ENCODE measurements at regions not wholly inside any gene's neighbourhood (a gene's known extent, or its start where the extent isn't known, plus 50 kb on each side); places are given as distances from the start of the nearest gene placed in this dataset.

DNA sequence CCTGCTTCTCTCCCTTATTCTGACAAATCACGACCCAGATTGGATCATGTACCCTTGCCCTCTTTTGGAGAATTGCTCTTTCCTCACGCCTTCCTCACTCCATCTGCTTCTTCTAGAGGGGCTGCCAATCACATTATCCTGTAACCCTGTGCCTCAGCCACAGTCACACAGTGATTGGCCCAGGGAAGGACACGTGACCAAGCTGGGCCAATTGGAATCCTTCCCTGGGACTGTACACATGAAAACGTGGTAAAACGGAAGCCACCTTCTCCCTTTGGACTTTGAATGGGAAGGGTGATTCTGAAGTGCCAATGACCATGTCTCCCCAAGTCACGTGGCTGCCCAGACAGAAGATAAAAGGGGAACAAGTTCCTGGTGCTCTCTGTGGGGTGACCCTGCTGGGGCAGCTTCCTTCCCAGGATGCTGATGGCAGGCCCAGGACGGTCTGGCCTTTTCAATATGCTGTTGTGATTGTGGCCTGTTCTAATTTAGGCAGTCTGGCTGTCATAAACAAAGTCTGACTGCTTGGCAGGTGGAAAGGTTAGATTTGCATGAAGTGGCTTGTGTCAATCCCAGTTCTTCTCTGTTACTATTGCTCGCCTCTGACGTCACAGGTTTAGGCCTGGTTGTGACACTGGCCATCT is 92.9 kb downstream of the UBIAD1 start:
- no peak overlapping the region for H3K4me3 Mint-ChIP-seq
- no peaks in the 10 kb centered on the region; the same call in 1 of the 2 replicates for H3K36me3 Mint-ChIP-seq (ENCODE audit: low read depth)
- TF ChIP-seq, protein P1, sequence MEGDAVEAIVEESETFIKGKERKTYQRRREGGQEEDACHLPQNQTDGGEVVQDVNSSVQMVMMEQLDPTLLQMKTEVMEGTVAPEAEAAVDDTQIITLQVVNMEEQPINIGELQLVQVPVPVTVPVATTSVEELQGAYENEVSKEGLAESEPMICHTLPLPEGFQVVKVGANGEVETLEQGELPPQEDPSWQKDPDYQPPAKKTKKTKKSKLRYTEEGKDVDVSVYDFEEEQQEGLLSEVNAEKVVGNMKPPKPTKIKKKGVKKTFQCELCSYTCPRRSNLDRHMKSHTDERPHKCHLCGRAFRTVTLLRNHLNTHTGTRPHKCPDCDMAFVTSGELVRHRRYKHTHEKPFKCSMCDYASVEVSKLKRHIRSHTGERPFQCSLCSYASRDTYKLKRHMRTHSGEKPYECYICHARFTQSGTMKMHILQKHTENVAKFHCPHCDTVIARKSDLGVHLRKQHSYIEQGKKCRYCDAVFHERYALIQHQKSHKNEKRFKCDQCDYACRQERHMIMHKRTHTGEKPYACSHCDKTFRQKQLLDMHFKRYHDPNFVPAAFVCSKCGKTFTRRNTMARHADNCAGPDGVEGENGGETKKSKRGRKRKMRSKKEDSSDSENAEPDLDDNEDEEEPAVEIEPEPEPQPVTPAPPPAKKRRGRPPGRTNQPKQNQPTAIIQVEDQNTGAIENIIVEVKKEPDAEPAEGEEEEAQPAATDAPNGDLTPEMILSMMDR (IDR thresholded peaks at IDR 0.05), result no peak
- no peak for DNase-seq
- H3K27ac Mint-ChIP-seq, result no peak overlapping the region
- H3K27me3 Mint-ChIP-seq (ENCODE audit: insufficient read depth), result peaks cover 11% of the 10 kb centered on the region
- no peaks in the 10 kb centered on the region; the same call in 1 of the 2 replicates for H3K4me1 Mint-ChIP-seq (ENCODE audit: low read depth)
- no peaks in the 10 kb centered on the region for H3K9me3 Mint-ChIP-seq

DNA sequence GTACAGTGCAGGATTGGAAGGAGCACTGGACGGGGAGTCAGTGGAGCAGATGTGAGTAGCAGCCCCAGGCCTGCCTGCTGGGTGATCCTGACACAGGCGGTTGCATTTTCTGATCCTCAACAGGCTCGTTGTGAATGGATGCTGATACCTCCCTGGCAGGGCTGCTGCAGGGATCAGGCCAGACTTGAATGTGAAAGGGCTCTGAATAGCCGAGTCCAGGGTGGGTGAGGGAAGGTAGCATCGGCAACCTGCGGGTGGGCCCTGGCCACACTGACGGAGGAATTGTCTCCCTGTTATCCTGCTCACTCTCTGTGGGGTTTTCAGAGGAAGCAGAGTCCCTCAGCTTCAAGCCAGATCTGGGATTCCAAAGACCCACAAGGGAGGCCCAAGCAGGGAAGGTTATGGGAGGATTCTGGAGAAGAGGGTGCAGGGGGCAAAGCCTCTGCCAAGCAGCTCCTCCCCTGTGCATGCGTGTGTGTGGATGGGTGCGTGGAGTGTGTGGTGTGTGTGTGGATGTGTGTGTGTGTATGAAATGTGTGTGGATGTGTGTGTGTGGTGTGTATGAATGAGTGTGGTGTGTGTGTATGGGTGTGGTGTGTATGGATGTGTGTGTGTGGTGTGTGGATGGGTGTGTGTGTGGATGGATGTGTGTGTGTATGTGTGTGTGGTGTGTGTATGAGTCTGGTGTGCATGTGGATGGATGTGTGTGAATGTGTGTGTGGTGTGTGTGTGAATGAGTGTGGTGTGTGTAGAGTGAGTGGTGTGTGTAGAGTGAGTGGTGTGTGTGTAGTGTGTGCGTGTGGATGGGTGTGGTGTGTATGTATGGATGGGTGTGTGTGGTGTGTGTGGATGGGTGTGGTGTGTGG is 100.3 kb downstream of the UBIAD1 start:
- no peak overlapping the region for H3K27ac Mint-ChIP-seq
- no peak overlapping the region for H3K4me3 Mint-ChIP-seq

DNA sequence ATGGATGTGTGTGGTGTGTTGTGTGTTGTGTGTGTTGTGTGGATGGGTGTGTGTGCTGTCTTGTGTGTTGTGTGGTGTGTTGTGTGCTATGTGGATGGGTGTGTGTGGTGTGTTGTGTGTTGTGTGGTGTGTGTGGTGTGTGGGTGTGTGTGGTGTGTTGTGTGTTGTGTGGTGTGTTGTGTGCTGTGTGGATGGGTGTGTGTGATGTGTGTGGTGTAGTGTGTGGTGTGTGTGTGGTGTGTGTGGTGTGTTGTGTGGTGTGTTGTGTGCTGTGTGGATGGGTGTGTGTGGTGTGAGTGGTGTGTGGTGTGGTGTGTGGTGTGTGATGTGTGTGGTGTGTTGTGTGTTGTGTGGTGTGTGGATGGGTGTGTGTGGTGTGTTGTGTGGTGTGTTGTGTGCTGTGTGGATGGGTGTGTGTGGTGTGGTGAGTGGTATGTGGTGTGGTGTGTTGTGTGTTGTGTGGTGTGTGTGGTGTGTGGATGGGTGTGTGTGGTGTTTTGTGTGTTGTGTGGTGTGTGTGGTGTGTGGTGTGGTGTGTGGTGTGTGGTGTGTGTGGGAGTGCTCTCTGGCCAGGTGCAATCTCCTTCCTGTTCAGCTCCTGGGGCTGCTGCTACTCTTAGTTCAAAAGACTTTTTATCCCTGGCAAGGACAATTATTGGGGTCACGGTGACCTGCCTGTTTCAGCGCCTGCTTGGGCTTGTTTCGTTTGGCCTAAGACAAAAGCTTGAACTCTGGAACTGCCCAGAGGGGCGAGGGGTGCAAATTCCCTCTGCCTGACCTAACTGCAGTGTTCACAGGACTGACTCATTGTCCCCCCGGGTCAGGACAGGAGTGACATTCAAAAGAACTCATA is 101.1 kb downstream of the UBIAD1 start:
- TF ChIP-seq, protein P1 (IDR thresholded peaks at IDR 0.05), result no peak
- DNase-seq, result no peak
- no peaks in the 10 kb centered on the region for H3K36me3 Mint-ChIP-seq (ENCODE audit: low read depth)
- H3K27me3 Mint-ChIP-seq (ENCODE audit: insufficient read depth), result peaks cover 10% of the 10 kb centered on the region
- H3K4me3 Mint-ChIP-seq, result no peak overlapping the region
- H3K9me3 Mint-ChIP-seq, result no peaks in the 10 kb centered on the region
- H3K27ac Mint-ChIP-seq, result no peak overlapping the region
- no peaks in the 10 kb centered on the region for H3K4me1 Mint-ChIP-seq (ENCODE audit: low read depth)

More for the DNA sequence above, 100.3 kb downstream of the UBIAD1 start:
- Mint-ChIP-seq H3K36me3 (ENCODE audit: low read depth) (no peaks in the 10 kb centered on the region), H3K27me3 (ENCODE audit: insufficient read depth) (peaks cover 9% of the 10 kb centered on the region), H3K9me3 (no peaks in the 10 kb centered on the region), H3K4me1 (ENCODE audit: low read depth) (no peaks in the 10 kb centered on the region)
- DNase-seq, result no peak
- TF ChIP-seq, protein P1 (IDR thresholded peaks at IDR 0.05), result no peak

DNA sequence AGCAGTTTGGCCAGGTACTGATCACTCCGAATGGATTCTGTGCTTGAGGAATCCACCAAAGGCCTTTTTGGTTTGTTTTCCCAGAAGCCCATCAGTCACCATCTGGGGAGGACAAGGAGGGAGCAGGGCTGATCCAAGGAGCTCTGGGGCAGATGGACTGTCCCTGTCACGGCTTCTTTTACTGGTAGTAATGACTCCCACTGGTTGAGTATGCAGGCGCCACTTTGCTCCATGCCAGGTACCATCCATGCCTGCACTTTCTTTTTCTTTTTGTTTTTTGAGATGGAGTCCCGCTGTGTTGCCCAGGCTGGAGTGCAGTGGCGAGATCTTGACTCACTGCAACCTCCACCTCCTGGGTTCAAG is 101.7 kb downstream of the UBIAD1 start:
- DNase-seq, result no peak
- TF ChIP-seq, protein P1 (IDR thresholded peaks at IDR 0.05), result no peak
- Mint-ChIP-seq H3K36me3 (ENCODE audit: low read depth) (no peaks in the 10 kb centered on the region), H3K4me3 (no peak overlapping the region), H3K27me3 (ENCODE audit: insufficient read depth) (peaks cover 10% of the 10 kb centered on the region), H3K4me1 (ENCODE audit: low read depth) (no peaks in the 10 kb centered on the region), H3K9me3 (no peaks in the 10 kb centered on the region), H3K27ac (no peak overlapping the region)

DNA sequence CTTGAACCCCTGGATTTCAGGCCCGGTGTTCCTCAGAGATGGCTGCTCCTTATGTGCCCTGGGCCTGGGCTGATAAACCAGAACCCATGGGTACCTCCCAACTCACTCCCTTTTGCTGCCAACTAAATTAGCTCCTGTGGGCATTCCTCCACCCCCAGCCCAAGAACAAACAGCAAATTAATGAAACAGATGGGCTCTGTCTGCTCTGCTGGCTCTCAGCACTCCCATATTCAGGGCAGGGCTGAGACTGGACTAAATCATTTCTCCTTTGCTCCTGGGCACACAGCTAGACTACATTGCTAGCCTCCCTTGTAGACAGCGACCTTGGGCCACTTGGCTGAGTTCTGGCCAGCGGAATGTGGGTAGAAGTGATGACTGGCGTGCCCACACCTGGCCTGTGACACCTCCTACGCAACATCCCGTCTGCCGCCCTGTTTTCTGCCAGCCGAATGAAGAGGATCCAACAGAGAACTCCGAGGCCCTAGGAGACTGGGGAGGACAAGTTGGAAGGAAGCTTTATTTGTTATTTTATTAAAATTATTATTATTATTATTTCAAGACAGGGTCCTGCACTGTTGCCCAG is 101.9 kb upstream of the DISP3 start:
- DNase-seq, result no peak
- TF ChIP-seq, protein P1 (IDR thresholded peaks at IDR 0.05), result no peak
- Mint-ChIP-seq H3K9me3 (no peaks in the 10 kb centered on the region), H3K27me3 (ENCODE audit: insufficient read depth) (peaks cover 21% of the 10 kb centered on the region), H3K4me3 (no peak overlapping the region), H3K4me1 (ENCODE audit: low read depth) (no peaks in the 10 kb centered on the region), H3K36me3 (ENCODE audit: low read depth) (no peaks in the 10 kb centered on the region), H3K27ac (no peak overlapping the region)

Measured in HFFc6 (cell line).